Fibroblast of lung (primary cell): ENCODE measurements at regions not wholly inside any gene's neighbourhood (a gene's known extent, or its start where the extent isn't known, plus 50 kb on each side); places are given as distances from the start of the nearest gene placed in this dataset.

Experiments used
- CTCF ChIP-seq, 2 donors: IDR thresholded peaks in 1 of 2; conservative IDR thresholded peaks in 1 of 2; 1 replicate in 1 of 2; 2 replicates in 1 of 2; pipeline ENCODE4 v1.5.1; 2011 to 2012; ENCODE audit warnings: low read length in 2 of 2, control low read depth in 1 of 2, inconsistent platforms in 1 of 2, low read depth in 1 of 2, mild to moderate bottlenecking in 1 of 2
- EZH2 ChIP-seq: IDR thresholded peaks from 2 replicates; pipeline ENCODE4 v1.5.1; 2012; ENCODE audit warnings: low read length, control low read depth, mild to moderate bottlenecking; ENCODE audit errors: missing control alignments

GRCh38 chrX:9117851-9118250 is 83.9 kb upstream of the FAM9B start:
- TF ChIP-seq EZH2, result no peak
- no peak for TF ChIP-seq CTCF (conservative IDR thresholded peaks at IDR 0.05 in 1 of 2, IDR thresholded peaks at IDR 0.05 in 1 of 2; ENCODE audit: low read depth in 1 of 2, low read length in 2 of 2)
